ENCODE measurements at regions not wholly inside any gene's neighbourhood (a gene's known extent, or its start where the extent isn't known, plus 50 kb on each side); places are given as distances from the start of the nearest gene placed in this dataset.

DNA sequence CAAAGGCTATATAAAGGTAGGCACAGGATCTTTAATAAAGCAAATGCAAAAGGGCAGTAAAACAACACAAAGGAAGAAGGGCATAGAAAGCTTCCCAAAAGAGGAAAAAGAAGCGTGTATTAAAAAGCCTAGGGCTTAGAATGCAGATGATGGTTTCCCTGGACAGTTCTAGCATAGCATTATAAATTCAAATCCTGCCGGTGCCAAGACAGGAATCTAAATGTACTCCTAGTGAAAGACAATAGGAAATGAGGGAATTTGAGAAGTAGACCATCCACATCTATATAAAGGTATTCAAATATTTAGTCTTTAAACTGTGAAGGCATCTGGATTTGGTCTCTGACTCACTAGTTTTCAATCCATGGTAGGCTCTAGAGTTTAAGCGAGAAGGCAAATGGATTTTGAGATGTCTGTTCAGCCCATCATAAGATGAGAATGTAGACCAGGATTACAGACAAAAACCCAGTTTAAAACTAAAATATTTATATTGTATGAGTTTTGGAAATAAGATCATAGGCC is 431.8 kb downstream of the TBL1XR1 start:
- no peak for ATAC-seq
- intact Hi-C loops (cut with DNase I, micrococcal nuclease), result no loop called here
- no peak for DNase-seq

DNA sequence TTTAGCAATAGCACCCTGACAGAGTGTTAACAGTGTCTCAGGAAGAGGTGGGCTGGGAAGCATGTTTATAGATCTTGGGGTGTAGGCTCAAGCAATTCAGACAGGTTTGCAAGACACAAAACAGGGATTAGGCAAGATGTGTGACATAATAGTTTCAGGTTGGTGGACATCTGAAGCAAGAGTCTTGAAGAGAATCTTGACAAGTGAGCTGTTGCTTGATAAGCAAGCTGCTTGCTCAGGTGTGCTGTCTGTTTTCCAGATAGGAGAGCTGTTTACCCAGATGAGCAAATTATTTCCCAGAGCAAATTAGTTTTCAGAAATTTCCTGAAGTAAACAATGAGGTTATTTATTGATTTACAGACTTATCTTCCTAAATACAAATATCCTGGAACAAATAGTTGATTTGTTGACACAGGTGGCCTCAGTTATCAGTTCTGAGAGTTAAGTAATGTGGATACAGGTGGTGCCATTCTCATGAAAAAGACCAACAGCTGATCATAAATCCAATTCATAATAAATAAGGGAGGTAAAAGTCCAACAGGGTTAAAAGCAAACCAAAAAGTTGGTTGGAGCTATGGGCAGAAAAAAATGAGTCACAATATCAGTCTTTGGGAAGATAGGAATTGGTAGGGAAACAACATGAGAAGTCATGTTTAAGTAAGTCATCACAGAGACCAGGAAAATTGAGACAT is 437.3 kb downstream of the TBL1XR1 start:
- intact Hi-C loops (cut with DNase I, micrococcal nuclease), result no loop called here
- no peak for ATAC-seq
- DNase-seq, result no peak

DNA sequence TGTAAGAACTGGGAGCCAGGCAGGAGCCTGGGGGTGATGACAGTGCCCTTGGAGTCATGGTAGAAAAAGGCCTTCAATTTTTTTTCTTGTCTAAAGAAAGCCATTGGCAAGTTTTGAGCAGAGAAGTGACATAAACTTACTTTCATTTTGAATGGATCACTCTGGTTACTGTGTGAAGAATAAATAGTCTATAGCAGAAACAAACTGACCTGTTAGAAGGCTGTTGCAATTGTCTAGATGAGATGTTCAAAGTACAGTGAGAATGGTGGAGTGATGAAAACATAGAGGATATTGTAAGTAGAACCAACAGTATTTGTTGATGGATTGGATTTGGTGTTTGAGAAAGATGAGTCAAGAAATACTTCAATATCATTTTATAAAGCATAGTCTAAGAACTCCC is 439.9 kb downstream of the TBL1XR1 start:
- intact Hi-C loops (cut with DNase I, micrococcal nuclease), result no loop called here
- ATAC-seq (no peak), DNase-seq (no peak)

DNA sequence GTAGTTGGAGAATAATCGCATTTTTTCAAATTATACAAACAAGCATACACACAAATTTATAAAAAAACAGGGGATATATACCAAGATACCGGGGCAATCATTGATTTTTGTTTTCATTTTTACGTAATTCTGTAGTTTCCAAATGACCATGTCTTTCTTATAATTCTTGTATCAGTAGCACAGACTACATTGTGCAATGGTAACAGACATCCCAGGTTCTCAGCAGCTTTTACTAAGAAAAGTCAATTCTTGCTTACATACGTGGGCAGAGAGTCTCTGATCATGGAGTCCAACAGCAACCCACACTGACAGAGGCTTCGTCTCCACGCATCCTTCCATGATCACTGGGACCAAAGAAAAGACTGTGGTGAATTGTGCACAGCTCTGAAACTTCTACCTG is 441.3 kb downstream of the TBL1XR1 start:
- DNase-seq (no peak), ATAC-seq (no peak)
- intact Hi-C loops (cut with DNase I, micrococcal nuclease), result no loop called here

DNA sequence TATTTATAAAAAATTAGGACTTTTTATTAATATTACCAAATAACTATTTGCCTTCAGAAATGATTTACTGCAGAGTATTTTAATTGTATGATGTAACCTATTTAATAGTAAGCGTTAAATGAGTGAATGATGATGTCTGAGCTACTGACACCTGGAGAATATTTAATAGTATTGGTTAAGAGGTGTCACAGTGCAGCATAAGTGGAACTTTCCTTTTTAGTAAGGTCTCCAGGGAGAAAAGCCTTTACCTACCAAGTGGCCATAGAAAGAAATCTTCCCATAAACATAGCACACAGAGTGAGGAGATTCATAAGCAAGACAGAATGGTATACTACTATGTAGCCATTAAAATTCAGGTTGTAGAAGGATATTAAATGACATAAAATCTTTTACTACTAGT is 441.7 kb downstream of the TBL1XR1 start:
- no peak for DNase-seq
- intact Hi-C loops (cut with DNase I, micrococcal nuclease), result no loop called here
- no peak for ATAC-seq

DNA sequence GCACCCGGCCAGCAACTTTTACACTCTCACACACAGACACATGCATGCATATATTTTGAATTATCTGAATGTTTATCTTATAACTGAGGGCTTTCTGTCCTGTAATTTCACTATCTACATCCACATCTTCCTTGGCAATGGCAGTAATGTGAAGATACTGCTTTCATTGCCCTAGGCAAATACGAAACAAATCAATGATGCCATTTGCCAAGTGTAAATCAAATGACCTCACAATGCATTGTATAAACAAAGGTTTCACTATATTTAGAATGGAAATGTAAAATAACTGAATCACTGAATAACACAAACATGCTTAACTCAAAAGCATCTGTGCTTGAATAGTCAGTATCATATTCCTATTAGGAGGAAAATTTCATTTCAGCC is 455.6 kb downstream of the TBL1XR1 start:
- ATAC-seq (no peak), DNase-seq (no peak)
- intact Hi-C loops (cut with DNase I, micrococcal nuclease), result no loop called here

DNA sequence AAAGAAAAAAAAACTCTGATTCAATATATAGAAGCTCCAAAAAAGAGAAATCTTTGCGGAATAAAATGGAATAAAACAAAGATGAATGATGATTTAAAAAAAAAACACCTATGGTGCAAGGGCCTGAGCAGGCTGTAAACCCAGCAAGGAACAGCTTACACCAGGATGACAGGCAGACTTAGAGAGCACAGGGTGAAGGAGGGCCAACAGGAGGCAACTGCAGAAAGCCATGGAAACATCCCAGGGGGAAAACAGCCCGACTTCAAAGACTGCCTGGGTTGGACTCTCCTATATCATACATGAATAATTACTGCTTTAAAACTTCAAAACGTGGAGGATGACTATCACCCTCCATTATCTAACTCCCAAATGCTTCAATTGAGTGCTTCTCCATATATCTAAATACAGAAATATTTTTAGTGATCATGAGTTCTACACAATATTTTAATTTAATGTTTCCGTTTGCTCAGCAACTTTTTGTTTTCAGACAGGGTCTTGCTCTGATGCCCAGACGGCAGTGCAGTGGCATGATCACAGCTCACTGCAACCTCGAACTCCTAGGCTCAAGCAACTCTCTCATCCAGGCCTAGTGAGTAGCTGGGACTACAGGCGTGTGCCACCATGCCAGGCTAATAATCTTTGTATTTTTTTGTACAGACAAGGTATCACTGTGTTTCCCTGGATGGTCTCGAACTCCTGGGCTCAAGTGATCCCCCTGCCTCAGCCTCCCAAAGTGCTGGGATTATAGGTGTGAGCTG is 456.2 kb downstream of the TBL1XR1 start:
- ATAC-seq (peak; percentile 58), DNase-seq (no peak)
- intact Hi-C loops (cut with DNase I, micrococcal nuclease), result no loop called here

DNA sequence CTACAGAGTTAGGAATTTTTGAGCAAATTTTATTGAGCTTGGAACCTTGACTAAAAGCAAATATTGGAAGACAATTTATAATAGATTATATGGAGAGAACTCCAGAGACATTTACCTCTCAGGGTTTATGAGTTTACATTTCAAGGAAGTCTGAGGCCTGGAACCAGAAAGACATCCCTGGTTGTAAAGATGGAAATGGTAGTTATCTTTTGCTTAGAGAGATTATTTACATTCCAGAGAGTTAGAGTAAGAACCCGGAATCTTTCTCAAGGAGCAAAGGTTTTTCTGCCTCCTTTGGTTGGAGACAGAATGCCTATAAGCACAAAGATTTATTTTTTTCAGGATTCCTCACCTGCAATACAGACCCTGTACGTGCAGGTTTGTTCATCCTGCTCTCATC is 458.1 kb downstream of the TBL1XR1 start:
- no peak for DNase-seq
- intact Hi-C loops (cut with DNase I, micrococcal nuclease), result no loop called here
- ATAC-seq, result peak; percentile 67

DNA sequence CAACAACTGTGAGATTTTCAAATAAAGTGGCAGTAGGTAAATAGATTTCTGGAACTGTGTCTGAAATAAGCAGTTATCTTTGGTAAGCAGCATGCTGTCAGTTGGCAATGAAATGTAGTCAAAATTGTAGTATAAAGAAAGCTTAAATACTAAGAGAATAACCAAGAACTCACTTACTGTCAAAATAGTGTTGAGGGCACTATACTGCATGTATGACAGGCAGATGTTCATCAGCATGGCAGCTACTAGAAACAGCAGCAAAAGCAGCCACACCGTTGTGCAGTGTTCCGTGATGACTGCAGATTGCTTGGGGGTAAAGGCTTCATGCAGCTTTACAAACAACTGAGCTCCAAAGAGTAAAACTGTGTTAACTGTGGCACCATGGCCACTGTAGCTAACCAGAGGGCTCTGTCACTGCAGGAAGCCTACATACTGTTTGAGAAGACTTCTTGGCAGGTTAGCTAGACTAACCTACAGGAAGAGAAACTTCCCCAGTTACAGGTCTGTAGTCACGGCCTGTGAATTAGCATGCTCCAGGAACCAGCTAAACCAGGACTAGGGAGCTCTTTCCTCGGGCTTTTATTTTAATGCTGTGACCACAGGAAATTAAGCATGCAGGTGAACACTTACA is 459.7 kb downstream of the TBL1XR1 start:
- intact Hi-C loops (cut with DNase I, micrococcal nuclease), result no loop called here
- ATAC-seq (no peak), DNase-seq (no peak)

DNA sequence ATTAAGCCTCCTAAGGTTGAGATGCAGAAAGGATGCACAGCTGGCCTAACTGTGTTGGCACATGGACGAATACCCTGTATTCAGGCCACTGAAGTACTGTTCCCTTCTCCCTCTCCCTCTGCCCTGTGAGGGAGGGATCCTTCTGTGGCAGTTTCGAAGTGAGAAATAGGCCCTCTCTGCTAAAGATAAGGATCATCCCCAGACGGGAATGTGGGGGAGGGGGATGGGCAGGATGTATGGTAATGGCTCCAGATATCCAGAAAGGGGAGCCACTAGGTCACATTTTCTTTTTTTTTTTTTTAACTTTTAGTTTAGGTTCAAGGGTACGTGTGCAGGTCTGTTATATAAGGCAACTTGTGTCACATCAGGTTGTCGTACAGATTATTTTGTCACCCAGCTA is 463.1 kb downstream of the TBL1XR1 start:
- ATAC-seq, result no peak
- intact Hi-C loops (cut with DNase I, micrococcal nuclease), result no loop called here
- DNase-seq, result no peak

DNA sequence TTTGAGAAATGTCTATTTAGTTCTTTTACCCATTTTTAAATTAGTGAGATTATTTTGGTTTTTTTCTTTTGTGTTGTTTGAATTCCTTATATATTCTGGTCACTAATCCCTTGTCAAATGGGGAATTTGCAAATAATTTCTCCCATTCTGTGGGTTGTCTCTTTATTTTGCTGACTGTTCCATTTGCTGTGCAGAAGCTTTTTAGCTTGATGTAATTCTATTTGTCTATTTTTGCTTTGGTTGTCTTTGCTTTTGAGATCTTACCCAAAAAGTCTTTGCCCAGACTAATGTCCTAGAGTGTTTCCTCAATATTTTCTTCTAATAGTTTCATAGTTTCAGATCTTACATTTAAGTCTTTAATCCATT is 472.9 kb downstream of the TBL1XR1 start:
- no peak for ATAC-seq
- no peak for DNase-seq

DNA sequence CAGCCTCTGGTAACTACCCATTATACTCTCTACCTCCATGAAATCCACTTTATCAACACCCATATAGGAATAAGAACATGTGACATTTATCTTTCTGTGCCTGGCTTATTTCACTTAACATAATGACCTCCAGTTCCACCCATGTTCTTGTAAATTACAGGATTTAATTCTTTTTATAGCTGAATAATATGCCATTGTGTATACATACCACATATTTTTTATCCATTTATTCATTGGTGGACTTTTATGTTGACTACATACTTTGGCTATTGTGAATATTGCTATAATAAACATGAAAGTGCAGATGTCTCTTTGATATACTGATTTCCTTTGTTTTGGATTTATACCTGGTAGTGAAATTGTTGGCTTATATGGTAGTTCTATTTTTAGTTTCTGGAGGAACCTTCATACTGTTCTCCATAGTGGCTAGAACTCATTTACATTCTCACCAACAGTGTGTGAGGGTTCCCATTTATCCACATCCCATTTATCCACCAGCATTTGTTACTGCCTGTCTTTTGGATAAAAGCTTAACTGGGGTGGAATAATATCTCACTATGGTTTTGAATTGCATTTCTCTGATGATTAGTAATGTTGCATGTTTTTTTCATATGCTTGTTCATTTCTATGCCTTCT is 473.4 kb downstream of the TBL1XR1 start:
- ATAC-seq, result no peak
- DNase-seq, result no peak
- intact Hi-C loops (cut with DNase I, micrococcal nuclease), result no loop called here

More for the DNA sequence above, 472.9 kb downstream of the TBL1XR1 start:
- intact Hi-C loops (cut with DNase I, micrococcal nuclease), result no loop called here

DNA sequence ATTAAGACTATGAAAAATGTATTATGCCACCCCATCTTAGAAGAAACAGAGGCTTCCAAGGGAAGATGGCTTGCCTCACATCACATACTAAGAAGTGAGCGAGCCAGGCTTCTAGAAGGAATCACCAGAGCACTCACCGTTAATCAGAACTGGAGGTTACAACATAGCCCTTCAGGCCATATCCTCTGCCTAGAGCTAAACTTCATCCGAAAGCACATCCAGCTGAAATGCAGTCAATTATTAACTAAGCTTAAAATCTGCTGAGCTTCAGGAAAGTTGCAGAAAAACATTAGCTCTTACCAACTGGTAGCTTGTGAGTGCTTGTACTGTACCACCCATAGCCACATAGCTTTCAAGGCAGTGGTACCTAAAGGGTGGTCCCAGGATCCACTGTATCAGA is 483.2 kb downstream of the TBL1XR1 start:
- DNase-seq (no peak), ATAC-seq (no peak)
- intact Hi-C loops (cut with DNase I, micrococcal nuclease), result no loop called here

DNA sequence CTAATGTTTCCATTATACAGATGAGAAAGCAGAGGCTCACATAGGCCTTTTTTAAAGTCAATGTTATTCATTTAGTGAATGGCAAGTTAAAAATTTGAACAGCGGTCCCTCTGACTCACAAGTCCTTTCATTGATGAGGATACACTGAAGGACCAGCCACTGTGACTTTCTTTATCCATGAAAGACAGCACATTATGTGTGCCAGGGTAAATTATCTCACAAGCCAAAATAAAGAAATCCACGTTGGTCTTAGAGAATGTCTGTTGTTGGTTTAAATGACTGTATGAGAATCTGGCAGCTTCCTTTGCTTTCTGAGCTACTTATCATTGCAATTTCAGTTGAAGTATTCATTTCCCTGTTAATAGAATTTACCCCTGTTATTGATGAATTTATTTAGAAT is 485.1 kb downstream of the TBL1XR1 start:
- intact Hi-C loops (cut with DNase I, micrococcal nuclease), result no loop called here
- ATAC-seq, result no peak
- no peak for DNase-seq

DNA sequence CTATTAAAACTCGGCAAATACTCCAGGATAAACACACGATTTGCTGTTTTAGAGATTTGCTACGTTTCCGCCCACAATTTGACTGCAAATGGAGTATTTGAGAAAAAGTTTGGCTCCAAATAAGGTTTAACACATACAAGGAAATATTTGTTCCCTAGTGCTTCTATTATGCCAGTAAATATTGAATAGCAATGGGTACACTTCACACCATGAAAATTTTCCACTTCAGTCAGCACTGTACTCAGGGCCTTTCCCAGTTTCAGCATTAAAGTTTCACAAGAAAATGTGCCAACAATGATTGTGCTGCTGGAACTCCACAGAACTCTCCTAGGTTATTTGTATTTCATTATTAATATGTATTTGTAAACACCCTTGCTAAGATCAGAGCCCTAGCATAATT is 498.0 kb downstream of the TBL1XR1 start:
- intact Hi-C loops (cut with DNase I, micrococcal nuclease), result no loop called here
- DNase-seq (no peak), ATAC-seq (no peak)

DNA sequence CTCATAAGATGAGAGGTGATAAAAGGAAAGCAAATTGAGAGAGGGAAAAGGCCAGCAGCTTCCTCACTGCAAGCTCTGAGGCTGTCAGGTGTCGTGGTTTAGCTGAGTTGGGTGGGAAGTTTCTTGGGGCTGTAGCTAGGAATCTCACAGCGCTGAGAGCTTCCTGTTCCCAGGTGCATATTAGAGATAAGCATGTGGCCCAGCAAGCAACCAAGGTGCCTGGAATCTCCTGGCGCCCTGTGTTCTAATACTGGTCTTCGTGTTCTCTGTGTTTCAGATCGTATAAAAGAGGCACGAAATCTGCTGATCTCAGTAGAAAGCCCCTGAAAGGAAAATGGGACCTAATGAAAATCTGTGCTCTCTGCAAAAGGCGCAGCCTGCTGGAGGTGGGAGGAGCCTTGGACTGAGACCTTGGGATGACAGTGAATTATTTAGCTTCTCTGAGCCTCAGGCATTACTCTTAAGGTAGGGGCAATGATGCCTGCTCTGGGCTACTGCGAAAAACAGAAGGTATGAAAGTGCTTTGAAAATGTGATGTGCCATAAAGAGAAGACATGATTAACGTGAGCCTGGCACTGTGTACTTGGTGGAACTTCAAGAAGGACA is 499.9 kb downstream of the TBL1XR1 start:
- ATAC-seq (no peak), DNase-seq (no peak)
- intact Hi-C loops (cut with DNase I, micrococcal nuclease), result no loop called here

DNA sequence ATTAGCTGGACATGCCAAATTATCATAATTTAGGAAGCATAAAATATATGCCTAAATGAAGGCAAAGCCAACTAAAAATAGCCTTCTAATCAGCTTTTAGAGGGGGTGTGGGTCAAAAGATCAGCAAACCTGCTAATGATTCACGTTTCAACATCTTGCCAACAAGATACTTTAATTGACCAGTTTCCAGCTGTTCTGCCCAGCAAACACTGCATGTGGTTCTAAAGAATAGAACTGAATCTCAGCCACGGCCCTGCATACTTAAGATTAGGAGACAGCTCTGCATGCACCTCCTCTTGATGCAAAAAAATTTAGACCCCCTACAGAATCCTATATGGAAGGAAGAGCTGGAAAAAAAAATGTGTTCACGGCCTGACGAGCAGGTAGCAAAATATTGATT is 500.5 kb downstream of the TBL1XR1 start:
- intact Hi-C loops (cut with DNase I, micrococcal nuclease), result no loop called here
- no peak for DNase-seq
- no peak for ATAC-seq

DNA sequence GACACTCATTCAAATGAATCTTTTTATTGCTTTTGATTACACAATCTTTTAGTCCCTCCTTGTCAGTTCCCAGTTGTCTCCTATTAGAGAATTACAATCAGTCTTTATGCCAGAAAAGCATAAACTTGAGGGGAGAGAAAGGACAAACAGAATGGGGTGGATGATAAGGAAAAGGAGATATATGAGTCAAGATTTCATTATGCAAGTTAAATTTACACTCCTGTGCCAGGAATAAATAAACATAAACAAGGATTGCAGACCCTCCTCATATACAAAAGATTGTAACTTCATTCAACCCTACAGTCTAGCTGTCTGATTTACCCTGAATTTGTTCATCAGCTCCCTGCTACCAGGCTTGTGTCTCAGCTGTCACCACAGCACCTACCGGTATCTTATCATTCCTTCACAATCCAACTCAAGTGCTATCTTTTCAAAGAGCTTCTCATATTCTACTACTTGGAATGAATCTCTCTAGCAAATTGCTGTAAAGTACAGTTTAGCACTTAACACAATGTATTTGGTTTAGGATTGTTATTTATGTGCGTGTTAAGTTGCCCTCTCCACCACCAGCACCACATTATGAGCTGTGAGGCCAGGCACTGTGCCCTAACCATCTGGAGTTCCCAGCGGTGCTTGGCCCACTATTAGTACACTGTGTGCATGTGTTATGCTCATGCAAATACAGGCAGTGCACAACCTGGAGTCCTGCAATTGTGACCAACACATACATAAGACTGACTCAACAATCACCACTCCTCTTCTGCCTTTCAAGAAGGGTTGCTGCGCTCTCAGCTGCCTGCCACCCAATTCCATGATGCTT is 504.1 kb downstream of the TBL1XR1 start:
- intact Hi-C loops (cut with DNase I, micrococcal nuclease), result no loop called here
- DNase-seq (no peak), ATAC-seq (no peak)
